ENCODE measurements at regions not wholly inside any gene's neighbourhood (a gene's known extent, or its start where the extent isn't known, plus 50 kb on each side); places are given as distances from the start of the nearest gene placed in this dataset.
"Not testable (repeated sequence)": the region's sequence is repeated elsewhere in the genome, so short reads cannot be mapped to it uniquely, and the experiment has no call there.

GRCh38 chr2:22350621-22351020 is 1034.4 kb upstream of the KLHL29 start:
- intact Hi-C loops (cut with DNase I), result loop anchor here (10.0 kb wide), 1 partner anchor 384 kb away; no protein-coding TSS in a partner anchor
- no peak for DNase-seq

- intact Hi-C loops (cut with DNase I), result loop anchor here (10.0 kb wide), 1 partner anchor 379 kb away; no protein-coding TSS in a partner anchor
- peak; percentile 32 to 90 (median 74) for DNase-seq
These were observed 1029.1 kb upstream of the KLHL29 start for GRCh38 chr2:22355816-22356433.

GRCh38 chr2:22359071-22359672 is 1025.8 kb upstream of the KLHL29 start:
- intact Hi-C loops (cut with DNase I), result loop anchor here (10.0 kb wide), 1 partner anchor 376 kb away; no protein-coding TSS in a partner anchor
- DNase-seq, result no peak

- DNase-seq, result no peak
- intact Hi-C loops (cut with DNase I), result no loop called here
These were observed 1024.1 kb upstream of the KLHL29 start for GRCh38 chr2:22360735-22361374.

- intact Hi-C loops (cut with DNase I), result no loop called here
- no peak for DNase-seq
These were observed 1023.4 kb upstream of the KLHL29 start for GRCh38 chr2:22361571-22361970.

- intact Hi-C loops (cut with DNase I), result no loop called here
These were observed 1009.9 kb upstream of the KLHL29 start for GRCh38 chr2:22375096-22375495.

GRCh38 chr2:22377268-22377667 is 1007.7 kb upstream of the KLHL29 start:
- no peak for DNase-seq
- intact Hi-C loops (cut with DNase I), result no loop called here

More at GRCh38 chr2:22375096-22375495, 1009.9 kb upstream of the KLHL29 start:
- DNase-seq, result no peak

GRCh38 chr2:22382479-22383169 is 1002.4 kb upstream of the KLHL29 start:
- DNase-seq, result no peak
- intact Hi-C loops (cut with DNase I), result no loop called here

GRCh38 chr2:22397847-22398246 is 987.1 kb upstream of the KLHL29 start:
- DNase-seq, result no peak
- intact Hi-C loops (cut with DNase I), result no loop called here

- intact Hi-C loops (cut with DNase I), result no loop called here
- no peak for DNase-seq
These were observed 981.2 kb upstream of the KLHL29 start for GRCh38 chr2:22403748-22404147.

GRCh38 chr2:22406625-22407024 is 978.4 kb upstream of the KLHL29 start:
- intact Hi-C loops (cut with DNase I), result no loop called here
- no peak for DNase-seq

GRCh38 chr2:22420076-22420475 is 964.9 kb upstream of the KLHL29 start:
- intact Hi-C loops (cut with DNase I), result no loop called here
- no peak for DNase-seq

GRCh38 chr2:22442051-22442450 is 942.9 kb upstream of the KLHL29 start:
- intact Hi-C loops (cut with DNase I), result no loop called here
- DNase-seq, result no peak

GRCh38 chr2:22444281-22444680 is 940.7 kb upstream of the KLHL29 start:
- intact Hi-C loops (cut with DNase I), result no loop called here
- DNase-seq, result no peak

- intact Hi-C loops (cut with DNase I), result no loop called here
- DNase-seq, result no peak
These were observed 935.3 kb upstream of the KLHL29 start for GRCh38 chr2:22449696-22450095.

GRCh38 chr2:22450831-22451230 is 934.1 kb upstream of the KLHL29 start:
- DNase-seq, result peak in 8 of 10 donors; percentile 20 to 89 (median 56)
- intact Hi-C loops (cut with DNase I), result no loop called here

- no peak for DNase-seq
- intact Hi-C loops (cut with DNase I), result no loop called here
These were observed 930.0 kb upstream of the KLHL29 start for GRCh38 chr2:22454826-22455485.

GRCh38 chr2:22458440-22458839 is 926.5 kb upstream of the KLHL29 start:
- intact Hi-C loops (cut with DNase I), result no loop called here
- no peak for DNase-seq

GRCh38 chr2:22475103-22475502 is 909.9 kb upstream of the KLHL29 start:
- intact Hi-C loops (cut with DNase I); DNase-seq: not testable (repeated sequence)

- intact Hi-C loops (cut with DNase I), result no loop called here
- DNase-seq, result no peak
These were observed 906.6 kb upstream of the KLHL29 start for GRCh38 chr2:22478329-22478728.

Data from posterior cingulate gyrus (tissue), 11 donors.